Endothelial cell of umbilical vein (primary cell): ENCODE measurements at regions not wholly inside any gene's neighbourhood (a gene's known extent, or its start where the extent isn't known, plus 50 kb on each side); places are given as distances from the start of the nearest gene placed in this dataset.

Experiments
- BruUV-seq: library from RNA; stranded (reverse); fragments of 400-500 nt; replicated peaks from 2 replicates; lab custom pipeline; 2021; lab: Mats Ljungman, UMichigan
- CTCF ChIA-PET: fragments of 300-600, 350-600 bp; sonication (Branson Sonifier 250); formaldehyde crosslinking; loops from one replicate; lab custom pipeline; 2021; ENCODE audit warnings: antibody characterized with exemption, inconsistent platforms; lab: Charles Lee
- POLR2A ChIA-PET: fragments of 300-600, 350-600 bp; sonication (Branson Sonifier 250); formaldehyde crosslinking; loops from one replicate; lab custom pipeline; 2021; ENCODE audit warnings: antibody characterized with exemption, inconsistent platforms; lab: Charles Lee
- DNase-seq: peaks from one replicate; pipeline ENCODE4 v3.0.0-alpha.2; 2011; ENCODE audit warnings: low read depth, low spot score
- FAIRE-seq: peaks from 2 replicates; lab custom pipeline; 2011; peaks lifted over from hg19 to GRCh38; lab: Jason Lieb, UNC
- H2AFZ ChIP-seq: 2 replicates; pipeline ENCODE4 v1.6.0; 2012; ENCODE audit warnings: low read depth, low read length, control low read depth, inconsistent platforms
- H3K27ac ChIP-seq: 2 replicates; pipeline ENCODE4 v1.5.1; 2011; ENCODE audit warnings: low read depth, mild to moderate bottlenecking, control low read depth, low read length, moderate library complexity; ENCODE audit not compliant: insufficient read depth
- H3K27me3 ChIP-seq, 2 experiments: 2 replicates each; pipeline versions ENCODE4 v1.6.0 to v1.6.1; 2011; ENCODE audit warnings: low read length in 2 of 2, mixed read lengths in 1 of 2; ENCODE audit not compliant: control insufficient read depth in 2 of 2, insufficient read depth in 2 of 2
- H3K36me3 ChIP-seq, 2 experiments: 2 replicates in 1 of 2; 3 replicates in 1 of 2; pipeline ENCODE4 v1.5.1; 2011; ENCODE audit warnings: low read length in 2 of 2, mild to moderate bottlenecking in 1 of 2, moderate library complexity in 1 of 2; ENCODE audit not compliant: control insufficient read depth in 2 of 2, insufficient read depth in 2 of 2; ENCODE audit errors: extremely low read depth in 1 of 2
- H3K4me1 ChIP-seq: 3 replicates; pipeline ENCODE4 v1.5.1; 2011; ENCODE audit warnings: mild to moderate bottlenecking, low read length; ENCODE audit not compliant: control insufficient read depth, insufficient read depth; ENCODE audit errors: extremely low read depth
- H3K4me2 ChIP-seq: 2 replicates; pipeline ENCODE4 v1.6.1; 2011; ENCODE audit warnings: low read length, control low read depth, mixed read lengths; ENCODE audit not compliant: insufficient read depth
- H3K4me3 ChIP-seq, 3 experiments: fragments of 200-600 bp in 1 of 3; sonication (generic), shearing (Covaris generic) in 1 of 3; replicated peaks in 1 of 3; 2 replicates each; pipeline ENCODE4 v1.5.1; 2011 to 2016; ENCODE audit warnings: control low read depth in 3 of 3, low read length in 3 of 3, mild to moderate bottlenecking in 2 of 3, inconsistent platforms in 1 of 3, low read depth in 1 of 3, moderate library complexity in 1 of 3; ENCODE audit not compliant: insufficient read depth in 1 of 3
- H3K79me2 ChIP-seq: 2 replicates; pipeline ENCODE4 v1.6.0; 2012; ENCODE audit warnings: low read length, inconsistent platforms; ENCODE audit not compliant: control insufficient read depth, insufficient read depth
- H3K9ac ChIP-seq: replicated peaks from 2 replicates; pipeline ENCODE3; 2011; ENCODE audit warnings: low read length, control low read depth; ENCODE audit not compliant: insufficient read depth; ENCODE audit errors: extremely low read depth
- H3K9me1 ChIP-seq: replicated peaks from 3 replicates; pipeline ENCODE4 v1.6.0; 2011; ENCODE audit warnings: mild to moderate bottlenecking, low read length; ENCODE audit not compliant: control insufficient read depth, insufficient read depth; ENCODE audit errors: extremely low read depth
- H3K9me3 ChIP-seq: replicated peaks from 2 replicates; pipeline ENCODE4 v1.5.1; 2012; ENCODE audit warnings: low read length, inconsistent platforms; ENCODE audit not compliant: control insufficient read depth, insufficient read depth
- H4K20me1 ChIP-seq: replicated peaks from 2 replicates; pipeline ENCODE3; 2011; ENCODE audit warnings: mild to moderate bottlenecking, low read length; ENCODE audit not compliant: control insufficient read depth, insufficient read depth; ENCODE audit errors: extremely low read depth
- CTCF ChIP-seq, 2 donors: IDR thresholded peaks; 1 replicate in 1 of 2; 2 replicates in 1 of 2; pipeline ENCODE4 v1.5.1; 2011; ENCODE audit warnings: low read length in 2 of 2, mild to moderate bottlenecking in 2 of 2, moderate library complexity in 2 of 2, control low read depth in 1 of 2, inconsistent platforms in 1 of 2, low read depth in 1 of 2; ENCODE audit not compliant: insufficient read depth in 1 of 2; ENCODE audit errors: extremely low read depth in 1 of 2
- EZH2 ChIP-seq: IDR thresholded peaks from 2 replicates; pipeline ENCODE4 v1.6.1; 2012; ENCODE audit warnings: borderline replicate concordance, low read depth, mild to moderate bottlenecking, moderate library complexity, low read length, inconsistent platforms; ENCODE audit not compliant: severe bottlenecking
- FOS ChIP-seq: IDR thresholded peaks from 2 replicates; pipeline ENCODE4 v1.6.1; 2011; ENCODE audit warnings: mild to moderate bottlenecking, low read length, moderate library complexity, borderline replicate concordance; ENCODE audit not compliant: insufficient read depth
- GATA2 ChIP-seq: IDR thresholded peaks from 2 replicates; pipeline ENCODE4 v1.7.0; 2011; ENCODE audit warnings: low read depth, mild to moderate bottlenecking, moderate library complexity, mixed read lengths, low read length; ENCODE audit not compliant: insufficient read length, insufficient read depth
- JUN ChIP-seq: IDR thresholded peaks from 2 replicates; pipeline ENCODE4 v1.6.1; 2011; ENCODE audit warnings: borderline replicate concordance, low read depth; ENCODE audit not compliant: insufficient read length, insufficient read depth
- MAX ChIP-seq: IDR thresholded peaks from 2 replicates; pipeline ENCODE4 v1.6.1; 2011; ENCODE audit not compliant: insufficient read depth, insufficient read length
- MYC ChIP-seq: IDR thresholded peaks from one replicate; pipeline ENCODE4 v1.6.1; 2011; ENCODE audit warnings: mild to moderate bottlenecking, low read depth, low read length
- POLR2A ChIP-seq: IDR thresholded peaks from 2 replicates; pipeline ENCODE4 v1.6.1; 2012; ENCODE audit warnings: low read depth, mild to moderate bottlenecking, control low read depth, low read length
- POLR2AphosphoS5 ChIP-seq: IDR thresholded peaks from 2 replicates; pipeline ENCODE4 v1.6.1; 2012; ENCODE audit warnings: low read depth, mild to moderate bottlenecking, control low read depth, low read length, moderate library complexity; ENCODE audit not compliant: insufficient read depth
- dilution Hi-C: fragments of 300-500 bp; cut with MboI; formaldehyde crosslinking; loops from one replicate; pipeline ENCODE4 v1.15.0; 2019; ENCODE audit warnings: low sequenced_read_pairs; ENCODE audit not compliant: extremely low pct_ligation_motif_present
- intact Hi-C: fragments of 100-400 bp; cut with micrococcal nuclease; formaldehyde crosslinking; loops from one replicate; pipeline ENCODE4 v1.10.0; 2022

DNA sequence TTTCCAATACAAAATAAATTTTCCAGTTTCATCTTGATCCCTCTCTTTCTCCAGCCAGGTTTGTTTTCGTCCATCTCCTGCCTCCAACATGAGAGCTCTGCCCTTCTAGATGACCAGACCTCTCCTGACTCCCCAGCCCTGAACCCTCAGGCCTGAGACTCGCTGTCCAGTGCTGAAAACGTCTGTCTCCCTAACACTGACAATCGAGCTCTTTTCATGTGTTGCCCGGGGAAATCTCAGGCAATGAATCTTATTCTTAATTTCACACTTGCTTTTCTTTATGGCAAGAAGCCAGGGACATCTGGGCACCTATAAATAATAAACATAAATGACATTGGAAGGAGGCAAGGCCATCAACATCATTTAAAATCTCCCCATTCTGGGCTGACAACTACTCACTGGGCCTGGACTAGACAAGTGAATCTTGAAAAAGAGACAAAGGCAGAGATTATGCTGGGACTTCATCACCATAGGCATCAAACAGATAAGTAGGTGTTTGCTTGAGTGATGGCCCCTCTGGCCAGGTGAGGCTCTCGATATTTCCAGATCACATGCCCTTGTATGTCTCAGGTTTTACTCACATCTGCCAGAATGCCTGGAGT lies 274.5 kb upstream of the B3GAT1 start:
- H3K36me3 ChIP-seq, result no peaks in the 10 kb centered on the region
- CTCF ChIA-PET, result no interaction called here
- POLR2A ChIA-PET, result no interaction called here
- H3K4me3 ChIP-seq, result no peak overlapping the region
- no peak for TF ChIP-seq MYC
- TF ChIP-seq CTCF (IDR thresholded peaks at IDR 0.05; ENCODE audit: extremely low read depth in 1 of 2, insufficient read depth in 1 of 2, low read depth in 1 of 2, low read length in 2 of 2), result no peak
- TF ChIP-seq POLR2A, result no peak
- TF ChIP-seq FOS, result no peak
- no peak for TF ChIP-seq JUN
- TF ChIP-seq EZH2, result no peak
- no peak for TF ChIP-seq GATA2
- no peak for TF ChIP-seq POLR2AphosphoS5
- no peak for TF ChIP-seq MAX
- H3K4me1 ChIP-seq, result no peaks in the 10 kb centered on the region
- FAIRE-seq, result no peak
- intact Hi-C loops, result no loop called here
- BruUV-seq, result no TSS peak
- dilution Hi-C loops, result no loop called here
- H4K20me1 ChIP-seq, result no peaks in the 10 kb centered on the region
- H3K27me3 ChIP-seq, result no peaks in the 10 kb centered on the region
- no peak for DNase-seq
- no peaks in the 10 kb centered on the region for H3K9me1 ChIP-seq
- no peak overlapping the region for H3K9ac ChIP-seq
- H2AFZ ChIP-seq, result no peak overlapping the region
- peaks cover 1% of the 10 kb centered on the region for H3K9me3 ChIP-seq
- H3K4me2 ChIP-seq, result no peak overlapping the region
- H3K27ac ChIP-seq, result no peak overlapping the region
- H3K79me2 ChIP-seq, result no peaks in the 10 kb centered on the region
